Erythroblast (primary cell): ENCODE measurements at regions not wholly inside any gene's neighbourhood (a gene's known extent, or its start where the extent isn't known, plus 50 kb on each side); places are given as distances from the start of the nearest gene placed in this dataset.

Experiments
- GATA1 ChIP-seq: IDR thresholded peaks from 2 replicates; pipeline ENCODE4 v1.6.1; 2011; ENCODE audit warnings: low read depth, mild to moderate bottlenecking, control low read depth, low read length, moderate library complexity
- POLR2A ChIP-seq: IDR thresholded peaks from 2 replicates; pipeline ENCODE4 v1.6.1; 2011; ENCODE audit warnings: mild to moderate bottlenecking, low read length

GRCh38 chr22:27433099-27433498 lies 368.5 kb downstream of the MN1 start:
- no peak for TF ChIP-seq POLR2A
- TF ChIP-seq GATA1, result no peak
